ENCODE measurements at regions not wholly inside any gene's neighbourhood (a gene's known extent, or its start where the extent isn't known, plus 50 kb on each side); places are given as distances from the start of the nearest gene placed in this dataset.
"Not testable (repeated sequence)": the region's sequence is repeated elsewhere in the genome, so short reads cannot be mapped to it uniquely, and the experiment has no call there.

GRCh38 chr6:28618898-28619555 is 93.3 kb downstream of the GPX5 start:
- Histone ChIP-seq H3K4me1 (ENCODE audit: low read length) (no peaks in the 10 kb centered on the region), H2AFZ (ENCODE audit: low read length) (no peak overlapping the region), H3K36me3 (replicated peaks; ENCODE audit: insufficient read depth, low read length) (no peaks in the 10 kb centered on the region), H3K27ac (ENCODE audit: low read length) (no peak overlapping the region), H3K4me3 (ENCODE audit: low read length) (no peak overlapping the region), H3K9me3 (replicated peaks; ENCODE audit: insufficient read depth, low read length) (no peaks in the 10 kb centered on the region), H3K4me2 (ENCODE audit: low read depth, low read length) (no peak overlapping the region), H3F3A (ENCODE audit: insufficient read depth, low read length) (no peaks in the 10 kb centered on the region), H4K20me1 (ENCODE audit: insufficient read depth, low read length) (no peaks in the 10 kb centered on the region), H3K9me2 (replicated peaks; ENCODE audit: insufficient read depth, low read length) (no peaks in the 10 kb centered on the region), H3K27me3 (replicated peaks; ENCODE audit: insufficient read depth, low read length) (no peaks in the 10 kb centered on the region), H3K9ac (ENCODE audit: low read length) (no peak overlapping the region), H3K79me2 (ENCODE audit: low read length) (no peaks in the 10 kb centered on the region)
- TF ChIP-seq EZH2phosphoT487 (IDR thresholded peaks at IDR 0.05; ENCODE audit: low read length) = no peak
- TF ChIP-seq, protein P1, sequence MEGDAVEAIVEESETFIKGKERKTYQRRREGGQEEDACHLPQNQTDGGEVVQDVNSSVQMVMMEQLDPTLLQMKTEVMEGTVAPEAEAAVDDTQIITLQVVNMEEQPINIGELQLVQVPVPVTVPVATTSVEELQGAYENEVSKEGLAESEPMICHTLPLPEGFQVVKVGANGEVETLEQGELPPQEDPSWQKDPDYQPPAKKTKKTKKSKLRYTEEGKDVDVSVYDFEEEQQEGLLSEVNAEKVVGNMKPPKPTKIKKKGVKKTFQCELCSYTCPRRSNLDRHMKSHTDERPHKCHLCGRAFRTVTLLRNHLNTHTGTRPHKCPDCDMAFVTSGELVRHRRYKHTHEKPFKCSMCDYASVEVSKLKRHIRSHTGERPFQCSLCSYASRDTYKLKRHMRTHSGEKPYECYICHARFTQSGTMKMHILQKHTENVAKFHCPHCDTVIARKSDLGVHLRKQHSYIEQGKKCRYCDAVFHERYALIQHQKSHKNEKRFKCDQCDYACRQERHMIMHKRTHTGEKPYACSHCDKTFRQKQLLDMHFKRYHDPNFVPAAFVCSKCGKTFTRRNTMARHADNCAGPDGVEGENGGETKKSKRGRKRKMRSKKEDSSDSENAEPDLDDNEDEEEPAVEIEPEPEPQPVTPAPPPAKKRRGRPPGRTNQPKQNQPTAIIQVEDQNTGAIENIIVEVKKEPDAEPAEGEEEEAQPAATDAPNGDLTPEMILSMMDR (IDR thresholded peaks at IDR 0.05; ENCODE audit: low read length) = no peak
- TF ChIP-seq EZH2 (optimal IDR thresholded peaks at IDR 0.05; ENCODE audit: low read depth, low read length) = no peak
- DNase-seq = no peak

DNA sequence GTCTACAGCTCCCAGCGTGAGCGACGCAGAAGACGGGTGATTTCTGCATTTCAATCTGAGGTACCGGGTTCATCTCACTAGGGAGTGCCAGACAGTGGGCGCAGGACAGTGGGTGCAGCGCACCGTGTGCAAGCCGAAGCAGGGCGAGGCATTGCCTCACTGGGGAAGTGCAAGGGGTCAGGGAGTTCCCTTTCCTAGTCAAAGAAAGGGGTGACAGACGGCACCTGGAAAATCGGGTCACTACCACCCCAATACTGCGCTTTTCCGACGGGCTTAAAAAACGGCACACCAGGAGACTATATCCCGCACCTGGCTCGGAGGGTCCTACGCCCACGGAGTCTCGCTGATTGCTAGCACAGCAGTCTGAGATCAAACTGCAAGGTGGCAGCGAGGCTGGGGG is 95.6 kb downstream of the GPX5 start:
- not testable (repeated sequence) for H3K27me3 ChIP-seq (replicated peaks; ENCODE audit: insufficient read depth, low read length); H2AFZ ChIP-seq (ENCODE audit: low read length); H3K4me2 ChIP-seq (ENCODE audit: low read depth, low read length); H3K9me2 ChIP-seq (replicated peaks; ENCODE audit: insufficient read depth, low read length); H3K4me1 ChIP-seq (ENCODE audit: low read length); H3K27ac ChIP-seq (ENCODE audit: low read length); H3K79me2 ChIP-seq (ENCODE audit: low read length); H3F3A ChIP-seq (ENCODE audit: insufficient read depth, low read length); H3K9me3 ChIP-seq (replicated peaks; ENCODE audit: insufficient read depth, low read length); H4K20me1 ChIP-seq (ENCODE audit: insufficient read depth, low read length); DNase-seq; H3K36me3 ChIP-seq (replicated peaks; ENCODE audit: insufficient read depth, low read length); H3K9ac ChIP-seq (ENCODE audit: low read length); H3K4me3 ChIP-seq (ENCODE audit: low read length)

DNA sequence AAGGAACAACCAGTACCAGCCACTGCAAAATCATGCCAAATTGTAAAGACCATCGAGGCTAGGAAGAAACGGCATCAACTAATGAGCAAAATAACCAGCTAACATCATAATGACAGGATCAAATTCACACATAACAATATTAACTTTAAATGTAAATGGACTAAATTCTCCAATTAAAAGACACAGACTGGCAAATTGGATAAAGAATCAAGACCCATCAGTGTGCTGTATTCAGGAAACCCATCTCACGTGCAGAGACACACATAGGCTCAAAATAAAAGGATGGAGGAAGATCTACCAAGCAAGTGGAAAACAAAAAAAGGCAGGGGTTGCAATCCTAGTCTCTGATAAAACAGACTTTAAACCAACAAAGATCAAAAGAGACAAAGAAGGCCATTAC is 97.6 kb downstream of the GPX5 start:
- H3K36me3 ChIP-seq (replicated peaks; ENCODE audit: insufficient read depth, low read length); H2AFZ ChIP-seq (ENCODE audit: low read length): not testable (repeated sequence)

GRCh38 chr6:28626386-28626785 is 100.7 kb downstream of the GPX5 start:
- not testable (repeated sequence) for H3K9me2 ChIP-seq (replicated peaks; ENCODE audit: insufficient read depth, low read length); H3K9ac ChIP-seq (ENCODE audit: low read length)

More for the DNA sequence above, 97.6 kb downstream of the GPX5 start:
- H3K4me1 ChIP-seq (ENCODE audit: low read length); H3K4me2 ChIP-seq (ENCODE audit: low read depth, low read length); H3K79me2 ChIP-seq (ENCODE audit: low read length); H4K20me1 ChIP-seq (ENCODE audit: insufficient read depth, low read length); H3K9me2 ChIP-seq (replicated peaks; ENCODE audit: insufficient read depth, low read length); H3K9ac ChIP-seq (ENCODE audit: low read length); H3K4me3 ChIP-seq (ENCODE audit: low read length); DNase-seq; H3K9me3 ChIP-seq (replicated peaks; ENCODE audit: insufficient read depth, low read length); H3K27ac ChIP-seq (ENCODE audit: low read length); H3F3A ChIP-seq (ENCODE audit: insufficient read depth, low read length); H3K27me3 ChIP-seq (replicated peaks; ENCODE audit: insufficient read depth, low read length): not testable (repeated sequence)

GRCh38 chr6:28632326-28632851 is 106.7 kb downstream of the GPX5 start:
- no peaks in the 10 kb centered on the region for H3K36me3 ChIP-seq (replicated peaks; ENCODE audit: insufficient read depth, low read length)
- no peak overlapping the region for H3K27ac ChIP-seq (ENCODE audit: low read length)
- no peak for DNase-seq
- no peaks in the 10 kb centered on the region for H3K9me3 ChIP-seq (replicated peaks; ENCODE audit: insufficient read depth, low read length)
- no peaks in the 10 kb centered on the region for H3K4me1 ChIP-seq (ENCODE audit: low read length)
- no peaks in the 10 kb centered on the region for H4K20me1 ChIP-seq (ENCODE audit: insufficient read depth, low read length)
- TF ChIP-seq, protein P1 (IDR thresholded peaks at IDR 0.05; ENCODE audit: low read length) = no peak
- TF ChIP-seq EZH2 (optimal IDR thresholded peaks at IDR 0.05; ENCODE audit: low read depth, low read length) (no peak), EZH2phosphoT487 (IDR thresholded peaks at IDR 0.05; ENCODE audit: low read length) (no peak)
- H3K27me3 ChIP-seq (replicated peaks; ENCODE audit: insufficient read depth, low read length) = no peaks in the 10 kb centered on the region
- no peak overlapping the region for H3K9ac ChIP-seq (ENCODE audit: low read length)
- no peaks in the 10 kb centered on the region for H3K9me2 ChIP-seq (replicated peaks; ENCODE audit: insufficient read depth, low read length)
- H3K79me2 ChIP-seq (ENCODE audit: low read length) = no peaks in the 10 kb centered on the region
- H3F3A ChIP-seq (ENCODE audit: insufficient read depth, low read length) = no peaks in the 10 kb centered on the region
- no peak overlapping the region for H2AFZ ChIP-seq (ENCODE audit: low read length)
- H3K4me2 ChIP-seq (ENCODE audit: low read depth, low read length) = no peak overlapping the region
- no peak overlapping the region for H3K4me3 ChIP-seq (ENCODE audit: low read length)

More at GRCh38 chr6:28626386-28626785, 100.7 kb downstream of the GPX5 start:
- H3K4me1 ChIP-seq (ENCODE audit: low read length); H3K4me3 ChIP-seq (ENCODE audit: low read length); H3K4me2 ChIP-seq (ENCODE audit: low read depth, low read length); H3K27me3 ChIP-seq (replicated peaks; ENCODE audit: insufficient read depth, low read length); H3K9me3 ChIP-seq (replicated peaks; ENCODE audit: insufficient read depth, low read length); H3F3A ChIP-seq (ENCODE audit: insufficient read depth, low read length); DNase-seq; H3K79me2 ChIP-seq (ENCODE audit: low read length); H3K27ac ChIP-seq (ENCODE audit: low read length); H3K36me3 ChIP-seq (replicated peaks; ENCODE audit: insufficient read depth, low read length); H4K20me1 ChIP-seq (ENCODE audit: insufficient read depth, low read length); H2AFZ ChIP-seq (ENCODE audit: low read length): not testable (repeated sequence)
